ENCODE measurements at regions not wholly inside any gene's neighbourhood (a gene's known extent, or its start where the extent isn't known, plus 50 kb on each side); places are given as distances from the start of the nearest gene placed in this dataset.

DNA sequence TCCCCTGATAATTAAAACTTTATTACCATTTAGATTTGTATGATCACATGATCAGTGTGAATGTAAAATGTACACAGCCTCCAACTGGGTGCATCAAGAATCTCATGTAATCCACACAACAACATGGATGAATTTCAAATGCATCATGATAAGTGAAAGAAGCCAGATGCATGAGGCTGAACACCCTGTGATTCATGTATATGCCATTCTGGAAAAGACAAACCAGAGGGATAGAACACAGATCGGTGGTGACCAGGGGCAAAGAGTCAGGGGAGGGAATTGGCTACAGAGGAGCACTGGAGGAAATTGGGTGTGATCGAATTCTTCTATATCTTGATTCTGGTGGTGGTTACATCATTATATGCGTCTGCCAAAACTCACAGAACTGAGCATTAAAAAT is 170.7 kb upstream of the SLC24A3 start:
- no peak overlapping the region for H3K27ac ChIP-seq (ENCODE audit: low read depth, low read length)
- no peak overlapping the region for H3K9ac ChIP-seq (replicated peaks in 1 of 4; ENCODE audit: extremely low read depth in 1 of 4, low read depth in 3 of 4, low read length in 3 of 4)
- H4K5ac ChIP-seq (ENCODE audit: insufficient read length, low read depth, low read length), result no peak overlapping the region
- H2BK12ac ChIP-seq (ENCODE audit: low read depth, low read length), result no peak overlapping the region
- no peak overlapping the region for H2BK15ac ChIP-seq (ENCODE audit: low read length)
- FAIRE-seq (no peak), DNase-seq (ENCODE audit: low read depth in 1 of 2, low spot score in 2 of 2) (no peak)
- no peaks in the 10 kb centered on the region for H3K79me2 ChIP-seq (ENCODE audit: control insufficient read depth in 1 of 2, insufficient read depth in 2 of 2, low read length in 2 of 2)
- H3K4me1 ChIP-seq (replicated peaks in 1 of 4; ENCODE audit: control insufficient read depth in 3 of 4, insufficient read depth in 4 of 4, low read length in 3 of 4), result no peaks in the 10 kb centered on the region
- no peak overlapping the region for H2BK20ac ChIP-seq (ENCODE audit: low read length)
- H3K14ac ChIP-seq (ENCODE audit: insufficient read length), result no peak overlapping the region
- H2AK5ac ChIP-seq (ENCODE audit: low read depth, low read length), result no peak overlapping the region
- no peak overlapping the region for H3K18ac ChIP-seq (ENCODE audit: extremely low read depth, low read length)
- no peaks in the 10 kb centered on the region for H3K9me3 ChIP-seq (ENCODE audit: insufficient read depth in 2 of 2, low read depth in 1 of 2, low read length in 1 of 2)
- H3K4me2 ChIP-seq (ENCODE audit: insufficient read depth in 1 of 2, low read depth in 2 of 2, low read length in 2 of 2), result no peak overlapping the region
- H3K23me2 ChIP-seq (ENCODE audit: low read depth, low read length), result no peaks in the 10 kb centered on the region
- WGBS, 2 experiments (ENCODE audit: extremely low coverage in 1 of 2, insufficient coverage in 1 of 2, insufficient read length in 1 of 2, insufficient replicate concordance in 2 of 2, low coverage in 1 of 2, low lambda C conversion rate in 2 of 2, missing lambda C conversion rate in 1 of 2), result 89% methylated on average over 3 of the region's 3 CpGs; no CpG with 5 or more reads in 1 of the 2 experiments
- TF ChIP-seq SRF (IDR thresholded peaks at IDR 0.05; ENCODE audit: low read depth, low read length) (no peak), EP300 (IDR thresholded peaks at IDR 0.05; ENCODE audit: borderline replicate concordance in 1 of 2, low read depth in 2 of 2, low read length in 2 of 2) (no peak), KDM4A (IDR thresholded peaks at IDR 0.05; ENCODE audit: low read depth, low read length, severe bottlenecking) (no peak), JUND (IDR thresholded peaks at IDR 0.05; ENCODE audit: low read length) (no peak), YY1 (IDR thresholded peaks at IDR 0.05; ENCODE audit: low read depth, low read length) (no peak)
- no peak overlapping the region for H3K23ac ChIP-seq (ENCODE audit: insufficient read length)
- no peak overlapping the region for H2AFZ ChIP-seq (ENCODE audit: low read length)
- no peaks in the 10 kb centered on the region for H3K27me3 ChIP-seq (replicated peaks in 1 of 4; ENCODE audit: control insufficient read depth in 3 of 4, extremely low read depth in 1 of 4, insufficient read depth in 3 of 4, low read length in 3 of 4)
- no peak overlapping the region for H3K4me3 ChIP-seq (ENCODE audit: extremely low read depth in 1 of 4, insufficient read depth in 2 of 4, low read depth in 3 of 4, low read length in 4 of 4)
- ChIA-PET CTCF (ENCODE audit: partially characterized antibody) (interaction anchor here (1.2 kb wide), 1 partner anchor 15 kb away, joined by 7 read pairs; no protein-coding TSS in a partner anchor), POLR2A (ENCODE audit: partially characterized antibody) (no interaction called here)
- H3K56ac ChIP-seq (replicated peaks; ENCODE audit: insufficient read length, low read depth, low read length), result no peak overlapping the region
- no peaks in the 10 kb centered on the region for H3K79me1 ChIP-seq (ENCODE audit: low read depth, low read length)
- no peaks in the 10 kb centered on the region for H4K20me1 ChIP-seq (replicated peaks in 1 of 2; ENCODE audit: control insufficient read depth in 1 of 2, insufficient read depth in 2 of 2, low read length in 2 of 2)
- no peak overlapping the region for H2BK120ac ChIP-seq (replicated peaks; ENCODE audit: low read depth, low read length)
- no peak overlapping the region for H2BK5ac ChIP-seq (ENCODE audit: low read depth, low read length)
- no peak overlapping the region for H4K8ac ChIP-seq (ENCODE audit: extremely low read depth, insufficient read depth, low read length)
- no peaks in the 10 kb centered on the region for H3K36me3 ChIP-seq (ENCODE audit: control insufficient read depth in 2 of 4, insufficient read depth in 4 of 4, low read length in 3 of 4)
- H3K4ac ChIP-seq (replicated peaks; ENCODE audit: insufficient read length, low read depth, low read length), result no peak overlapping the region
- H4K91ac ChIP-seq (replicated peaks; ENCODE audit: insufficient read length, low read length), result no peak overlapping the region

Measured in H1 (cell line).